T-helper 2 cell treated with Interferon-gamma antibody and Interleukin-4, amounts not matched to agents 100 ng/mL and 5 ng/mL, for 36 hours (primary cell): ENCODE measurements at regions not wholly inside any gene's neighbourhood (a gene's known extent, or its start where the extent isn't known, plus 50 kb on each side); places are given as distances from the start of the nearest gene placed in this dataset.
"Not testable (repeated sequence)": the region's sequence is repeated elsewhere in the genome, so short reads cannot be mapped to it uniquely, and the experiment has no call there.

Experiments
- intact Hi-C: fragments of 100-400 bp; cut with micrococcal nuclease; formaldehyde crosslinking; loops from one replicate; pipeline ENCODE4 v1.15.1; 2023

- intact Hi-C loops, result no loop called here
These were observed 148.3 kb upstream of the MSX2 start for GRCh38 chr5:174576042-174576441.

DNA sequence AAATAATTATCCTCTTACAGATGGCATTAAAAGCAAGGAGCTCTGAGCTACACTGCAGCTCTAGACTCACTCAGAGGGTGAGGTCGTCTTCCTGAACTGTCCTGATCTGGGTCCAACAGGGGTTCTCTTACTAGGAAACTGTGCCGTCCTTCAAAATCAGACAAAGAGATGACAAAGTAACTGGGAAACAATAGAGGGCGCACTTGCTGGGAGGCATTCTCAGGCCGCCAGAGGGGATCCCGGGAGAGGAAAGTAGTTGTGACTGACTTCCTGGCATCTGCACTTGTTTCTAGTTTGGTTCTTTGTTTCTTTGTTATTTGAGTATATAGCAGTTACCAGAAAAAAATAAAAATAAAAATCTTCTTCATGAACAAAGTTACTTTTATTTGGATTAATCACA, 142.9 kb upstream of the MSX2 start:
- intact Hi-C loops, result no loop called here

DNA sequence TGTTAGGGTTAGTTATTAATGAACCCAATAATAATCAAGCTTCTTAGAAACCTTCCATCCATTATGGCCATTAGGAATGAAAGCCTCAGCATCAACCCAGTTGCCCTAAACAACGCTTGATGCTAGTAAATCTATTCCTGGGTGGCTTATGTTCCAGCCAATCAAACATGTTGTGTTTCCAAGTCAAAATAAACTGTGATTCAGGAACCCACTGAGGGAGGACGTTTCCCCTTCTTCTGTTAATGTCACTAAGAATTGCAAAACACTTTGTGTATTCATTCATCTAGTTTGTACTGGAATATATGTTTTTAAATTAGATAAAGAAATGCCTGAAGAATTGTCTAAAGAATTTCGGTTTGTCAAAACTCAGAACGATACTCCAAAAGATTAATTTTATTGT, 142.5 kb upstream of the MSX2 start:
- intact Hi-C loops, result no loop called here

DNA sequence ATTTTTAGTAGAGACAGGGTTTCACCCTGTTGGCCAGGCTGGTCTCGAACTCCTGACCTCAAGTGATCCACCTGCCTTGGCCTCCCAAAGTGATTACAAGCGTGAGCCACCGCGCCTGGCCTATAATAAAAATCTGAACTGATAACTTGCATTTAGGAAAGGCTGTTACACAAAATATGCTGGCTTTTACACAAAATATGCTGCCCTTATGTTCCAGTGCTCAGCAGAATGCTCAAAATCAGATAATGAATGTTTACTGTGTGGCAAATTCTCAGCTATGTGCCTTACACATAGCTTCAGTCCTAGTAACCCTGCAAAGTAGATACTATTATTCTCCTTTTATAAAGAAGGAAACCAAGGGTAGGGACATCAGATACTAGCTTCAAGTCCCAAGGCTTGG, 141.3 kb upstream of the MSX2 start:
- intact Hi-C loops, result no loop called here

DNA sequence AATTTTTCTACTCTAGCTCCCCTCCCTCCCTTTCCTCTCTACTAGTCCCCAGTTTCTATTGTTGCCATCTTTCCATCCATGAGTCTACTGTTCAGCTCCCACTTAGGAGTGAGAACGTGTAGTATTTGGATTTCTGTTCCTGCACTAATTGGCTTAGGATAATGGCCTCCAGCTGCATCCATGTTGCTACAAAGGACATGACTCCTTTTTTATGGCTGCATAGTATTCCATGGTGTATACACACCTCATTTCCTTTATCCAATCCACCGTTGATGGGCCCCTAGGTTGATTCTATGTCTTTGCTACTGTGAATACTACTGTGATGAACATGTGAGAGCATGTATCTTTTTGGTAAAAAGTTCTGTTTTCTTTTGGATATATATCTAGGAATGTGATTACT, 138.9 kb upstream of the MSX2 start:
- intact Hi-C loops, result no loop called here

GRCh38 chr5:174586163-174586562, 138.2 kb upstream of the MSX2 start:
- intact Hi-C loops, result not testable (repeated sequence)

DNA sequence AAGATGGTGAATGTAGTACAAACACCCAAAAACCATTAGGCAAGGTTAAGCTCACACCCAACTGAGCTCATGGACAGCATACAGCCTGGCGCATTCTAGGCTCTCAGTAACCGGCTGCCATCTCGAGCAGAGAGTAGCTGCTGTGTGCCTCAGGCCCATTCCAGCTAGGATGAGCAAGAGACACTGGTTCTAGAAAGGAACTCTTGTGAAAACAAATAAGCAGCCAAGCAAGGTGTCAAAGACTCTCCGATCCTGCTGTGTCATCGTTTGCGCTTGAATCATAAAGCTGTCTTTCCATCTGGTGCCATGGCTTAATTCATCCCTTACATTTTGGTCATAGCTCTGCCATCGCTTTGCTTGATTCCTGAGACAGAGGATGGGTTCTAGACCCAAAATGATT, 135.4 kb upstream of the MSX2 start:
- intact Hi-C loops, result no loop called here

- intact Hi-C loops, result no loop called here
These were observed 134.8 kb upstream of the MSX2 start for GRCh38 chr5:174589599-174589998.

DNA sequence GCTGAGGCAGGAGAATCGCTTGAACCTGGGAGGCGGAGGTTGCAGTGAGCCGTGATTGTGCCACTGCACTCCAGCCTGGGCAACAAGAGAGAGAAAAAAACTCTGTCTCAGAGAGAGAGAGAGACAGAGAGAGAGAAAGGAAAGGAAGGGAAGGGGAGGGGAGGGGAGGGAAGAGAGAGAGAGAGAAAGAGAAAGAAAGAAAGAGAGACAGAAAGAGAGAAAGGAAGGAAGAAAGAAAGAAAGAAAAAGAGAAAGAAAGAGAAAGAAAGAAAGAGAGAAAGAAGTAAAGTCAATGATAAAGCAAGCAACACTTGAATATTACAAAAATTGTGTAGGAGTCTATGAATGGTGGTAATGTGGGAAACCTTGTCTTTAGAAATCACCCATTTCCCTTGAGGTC, 133.6 kb upstream of the MSX2 start:
- intact Hi-C loops, result no loop called here

DNA sequence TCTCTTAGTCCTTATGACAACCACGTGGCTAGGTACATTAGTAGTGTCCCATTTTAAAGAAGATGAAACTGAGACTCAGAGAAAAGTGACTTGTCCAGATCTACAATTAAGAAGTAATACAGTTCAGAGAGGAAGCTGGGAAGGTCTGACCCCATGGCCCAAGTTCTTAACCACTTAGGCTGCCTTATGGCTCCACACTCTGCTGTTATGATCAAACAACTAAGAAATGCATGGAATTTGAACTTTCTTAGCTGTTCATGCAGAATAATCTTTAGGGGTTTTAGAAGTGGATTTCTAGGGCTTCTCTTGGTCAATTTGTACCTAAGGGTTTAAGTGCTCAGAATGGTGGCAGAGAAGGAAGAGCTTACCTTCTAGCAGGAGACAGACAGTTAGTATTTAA, 128.0 kb upstream of the MSX2 start:
- intact Hi-C loops, result no loop called here

DNA sequence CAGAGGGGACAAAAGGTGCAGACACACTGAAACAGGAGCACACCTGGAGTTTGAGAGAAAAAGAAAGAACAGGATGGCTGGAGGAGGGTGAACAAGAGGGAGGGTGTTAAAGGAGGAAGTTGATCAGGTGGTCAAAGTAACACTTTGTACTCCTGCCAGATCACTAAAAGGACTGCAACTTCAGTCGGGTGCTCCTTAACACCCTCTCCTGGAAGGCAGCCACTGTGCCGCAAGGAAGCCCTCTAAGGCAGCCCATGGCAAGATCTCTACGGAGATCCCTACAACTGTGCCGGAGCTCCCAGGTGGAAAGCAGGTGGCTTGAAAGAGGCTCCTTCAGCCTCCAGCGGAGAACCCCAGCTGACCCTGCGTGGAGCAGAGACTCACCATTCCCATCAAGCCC, 124.4 kb upstream of the MSX2 start:
- intact Hi-C loops, result no loop called here

DNA sequence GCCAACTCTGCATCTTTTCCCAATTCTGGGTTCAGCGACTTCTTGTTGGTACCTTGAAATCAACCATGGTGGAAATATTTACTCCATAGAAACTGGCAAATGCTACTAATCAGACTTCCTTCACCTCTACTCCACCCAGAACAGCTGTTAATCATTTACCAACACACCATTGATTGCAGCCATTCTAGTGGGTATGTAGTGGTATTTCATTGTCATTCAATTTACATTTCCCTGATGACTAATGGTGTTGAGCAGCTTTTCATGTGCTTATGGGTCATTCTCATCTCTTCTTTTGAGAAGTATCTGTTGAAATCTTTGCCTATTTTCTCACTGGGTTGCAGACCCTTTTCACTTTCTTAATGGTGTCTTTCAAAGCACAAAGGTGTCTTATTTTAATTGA, 122.4 kb upstream of the MSX2 start:
- intact Hi-C loops, result no loop called here

GRCh38 chr5:174606153-174606552, 118.2 kb upstream of the MSX2 start:
- intact Hi-C loops, result no loop called here

DNA sequence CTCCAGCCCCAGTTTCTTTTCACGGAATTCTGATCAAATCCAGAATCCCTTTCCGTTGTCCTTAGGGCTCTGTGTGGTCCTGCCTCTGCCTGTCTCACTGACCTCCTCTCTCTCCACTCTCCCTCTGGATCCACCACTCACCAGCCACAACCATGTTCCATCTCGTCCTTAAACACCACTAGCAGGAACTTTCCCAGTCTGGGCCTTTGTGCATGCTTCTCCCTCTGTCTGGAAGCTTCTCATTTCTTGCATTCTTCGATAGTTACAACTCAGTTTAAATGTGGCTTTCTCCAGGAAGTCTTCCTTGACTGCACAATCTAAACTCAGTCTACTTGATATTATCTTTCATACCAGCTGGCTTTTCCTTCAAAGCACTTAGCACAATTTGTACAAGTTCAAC, 117.7 kb upstream of the MSX2 start:
- intact Hi-C loops, result no loop called here

DNA sequence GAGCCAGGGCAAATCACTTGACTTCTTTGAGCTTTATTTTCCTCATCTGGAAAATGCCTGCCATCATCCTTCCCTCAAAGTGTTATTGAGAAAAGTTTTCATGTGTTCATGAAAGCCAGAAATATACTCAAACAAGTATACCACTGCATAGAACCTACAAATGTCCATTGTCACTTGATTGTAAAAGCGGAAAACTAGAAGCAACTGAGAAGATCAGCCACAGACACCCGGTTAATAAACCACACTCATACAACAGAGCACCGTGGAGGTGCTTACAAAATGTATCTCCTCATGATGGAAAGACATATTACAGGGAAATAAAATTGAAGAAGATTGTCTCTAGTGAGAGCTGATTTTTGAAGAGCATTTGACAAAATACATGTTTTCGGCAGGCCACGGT, 117.2 kb upstream of the MSX2 start:
- intact Hi-C loops, result no loop called here

DNA sequence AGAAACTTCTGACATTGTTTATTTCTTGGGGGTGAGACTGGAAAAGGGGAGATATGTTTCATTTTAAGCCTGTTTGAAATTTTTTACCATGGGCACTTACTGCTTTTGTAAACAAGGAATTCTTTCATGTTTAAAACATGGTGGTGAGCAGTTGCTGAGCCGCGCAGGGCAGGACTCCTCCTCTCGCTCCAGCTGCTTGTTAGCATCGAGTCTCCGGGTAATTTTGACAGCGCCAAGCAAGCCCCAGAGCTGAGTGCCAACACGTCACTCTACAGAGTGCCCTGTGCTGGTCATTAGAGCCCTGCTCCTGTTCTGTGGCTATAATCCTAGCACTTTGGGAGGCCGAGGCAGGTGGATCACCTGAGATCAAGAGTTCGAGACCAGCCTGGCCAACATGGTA, 116.5 kb upstream of the MSX2 start:
- intact Hi-C loops, result no loop called here

DNA sequence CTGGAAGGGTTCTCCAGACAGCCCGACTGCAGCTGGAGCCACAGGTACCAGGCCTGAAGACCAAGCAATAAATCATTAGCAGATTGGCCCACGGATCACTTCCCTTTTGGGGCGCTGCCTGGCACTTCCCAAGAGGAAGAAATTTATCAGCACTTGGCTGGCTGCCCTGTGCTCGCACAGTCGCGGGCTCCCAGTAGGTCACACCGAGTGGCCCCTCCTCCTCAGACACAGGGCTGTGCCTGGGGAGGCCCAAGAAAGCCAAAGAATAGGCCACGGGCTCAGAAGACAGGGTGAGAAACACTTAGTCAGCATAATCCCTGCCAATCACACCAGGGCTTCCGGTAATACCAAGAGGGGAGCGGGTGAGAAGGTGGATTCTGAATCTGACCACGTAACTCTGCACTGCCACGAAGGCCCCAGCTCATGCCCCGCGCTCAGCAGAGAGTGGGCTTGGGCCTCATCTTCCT, 115.7 kb upstream of the MSX2 start:
- intact Hi-C loops, result no loop called here

DNA sequence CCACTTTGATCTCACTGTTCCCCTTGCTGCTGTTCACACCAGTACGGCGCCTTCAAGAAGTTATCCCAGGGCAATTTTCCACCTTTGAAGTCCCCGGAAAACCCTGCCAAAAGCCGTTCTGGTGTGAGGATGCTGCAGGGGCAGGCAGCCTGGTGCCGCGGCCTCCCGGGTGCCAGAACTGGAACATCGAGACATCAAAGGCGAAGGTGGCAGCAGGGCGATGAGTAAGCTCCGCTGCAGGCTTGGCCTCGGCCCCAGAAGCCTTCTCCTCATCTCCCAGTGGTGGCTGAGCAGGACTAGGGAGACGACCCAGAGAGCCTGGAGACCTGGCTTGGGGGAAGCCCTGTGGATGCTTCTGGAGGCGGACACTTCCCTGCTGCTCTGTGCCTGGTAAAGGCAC, 115.3 kb upstream of the MSX2 start:
- intact Hi-C loops, result no loop called here

DNA sequence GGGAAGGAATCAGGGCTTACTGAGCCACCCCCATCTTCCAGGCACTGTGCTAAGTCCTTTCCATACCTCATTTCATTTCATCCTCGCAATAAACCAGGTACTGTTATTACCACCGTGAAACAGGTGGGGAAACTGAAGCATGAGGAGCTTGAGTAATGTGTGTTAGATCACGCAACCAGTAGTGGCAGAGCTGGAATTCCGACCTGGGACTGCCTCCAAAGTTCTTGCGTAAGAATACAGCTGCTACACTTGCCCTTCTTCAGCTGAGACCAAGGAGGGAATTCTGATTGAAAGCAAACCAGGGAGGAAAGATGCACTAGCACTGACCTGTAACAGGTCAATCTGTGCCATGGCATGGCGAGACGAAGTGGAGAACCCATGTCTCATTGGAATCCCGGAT, 113.4 kb upstream of the MSX2 start:
- intact Hi-C loops, result no loop called here

DNA sequence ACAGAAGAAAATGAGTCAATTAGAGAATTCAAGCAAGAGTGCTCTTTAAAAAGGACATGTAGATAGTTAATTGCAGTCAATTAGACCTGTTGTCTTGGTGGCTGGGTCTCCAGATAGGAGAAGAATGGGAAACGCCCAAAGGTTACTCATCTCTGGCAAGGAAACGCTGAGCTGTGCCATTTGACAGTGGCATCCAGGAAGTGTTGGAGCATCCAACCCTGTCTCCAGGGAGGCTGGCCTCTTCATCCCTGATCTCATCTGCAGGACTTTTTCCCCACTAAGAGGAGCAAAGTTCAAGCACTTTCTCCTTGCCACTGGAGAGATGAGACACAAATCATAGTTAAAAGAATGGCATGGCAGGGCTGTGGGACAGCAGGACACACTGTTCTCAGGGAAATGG, 111.7 kb upstream of the MSX2 start:
- intact Hi-C loops, result no loop called here

DNA sequence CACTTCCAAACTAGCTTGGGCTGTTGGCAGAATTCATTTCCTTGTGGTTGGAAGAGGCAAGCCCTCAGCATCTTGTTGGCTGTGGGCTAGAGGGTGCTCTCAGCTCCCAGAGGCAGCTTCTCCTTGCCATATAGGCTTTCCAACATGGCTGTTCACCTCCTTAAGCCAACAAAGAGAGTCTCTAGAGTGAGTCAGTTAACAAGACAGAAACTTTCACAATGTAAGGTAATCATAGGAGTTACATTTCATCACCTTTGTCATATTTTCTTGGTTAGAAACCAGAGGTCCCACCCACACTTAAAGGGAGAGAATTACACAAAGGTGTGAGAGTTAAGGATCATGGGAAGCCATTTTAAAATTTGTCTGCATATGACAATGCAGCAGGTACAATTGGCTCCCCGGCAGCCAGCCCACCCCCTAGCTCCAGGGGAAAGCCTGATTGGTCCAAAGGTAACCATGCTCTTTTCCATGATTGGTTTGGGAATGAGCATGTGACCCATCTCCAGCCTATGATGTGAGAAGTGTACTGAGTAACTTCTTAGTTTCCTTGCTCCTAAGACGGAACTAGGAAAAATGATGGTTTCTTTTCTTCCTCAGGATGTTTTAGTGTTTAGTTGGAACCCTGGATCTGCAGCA, 109.8 kb upstream of the MSX2 start:
- intact Hi-C loops, result no loop called here

DNA sequence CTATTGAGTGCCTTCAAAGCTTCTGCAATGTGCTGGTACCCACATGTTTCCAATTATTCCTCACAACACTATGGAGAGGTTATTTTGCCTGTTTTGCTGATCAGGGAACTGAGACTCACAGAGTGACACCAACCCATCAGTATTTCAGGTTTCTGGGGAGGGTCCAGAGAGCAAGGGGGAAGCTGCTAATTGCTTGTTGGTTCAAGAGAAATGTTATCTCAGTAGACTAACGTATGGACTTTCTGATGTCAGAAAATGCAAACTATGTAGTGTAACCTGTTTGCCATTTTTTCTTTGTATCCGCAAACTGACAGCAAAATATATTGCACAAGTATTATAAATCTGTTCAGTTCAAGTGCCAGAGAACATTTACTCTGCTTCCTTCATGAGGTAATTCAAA, 108.3 kb upstream of the MSX2 start:
- intact Hi-C loops, result no loop called here

GRCh38 chr5:174617285-174617684, 107.1 kb upstream of the MSX2 start:
- intact Hi-C loops, result no loop called here

DNA sequence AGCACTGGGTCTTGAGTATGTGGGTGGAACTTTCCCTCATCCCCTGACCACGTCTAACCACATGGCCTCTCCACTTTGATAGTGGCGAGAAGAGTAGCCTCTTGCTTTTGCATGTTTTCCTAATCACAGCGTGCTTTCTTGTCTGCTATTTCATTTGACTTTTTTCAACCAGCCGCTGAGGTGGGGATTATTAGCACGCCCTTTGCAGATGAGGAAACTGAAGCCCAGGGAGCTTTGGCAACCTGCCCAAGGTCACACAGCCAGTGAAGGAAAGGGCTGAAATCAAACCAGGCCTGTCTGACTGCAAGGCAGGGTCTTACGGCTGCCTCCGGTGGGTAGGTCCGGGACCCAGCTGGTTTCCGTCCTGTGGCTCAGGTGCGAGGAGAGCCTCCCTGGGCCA, 106.5 kb upstream of the MSX2 start:
- intact Hi-C loops, result no loop called here
